Lung (tissue), 11 donors: ENCODE measurements at regions not wholly inside any gene's neighbourhood (a gene's known extent, or its start where the extent isn't known, plus 50 kb on each side); places are given as distances from the start of the nearest gene placed in this dataset.

ENCODE experiments used
- ATAC-seq: fragments of 200-7000 bp; cut with Tn5 transposase; one replicate; pipeline ENCODE4 v1.9.1; 2020; ENCODE audit warnings: moderate number of reproducible peaks; ENCODE audit not compliant: insufficient read depth, low FRiP score
- DNase-seq, 3 donors: peaks; one replicate each; pipeline ENCODE4 v3.0.0-alpha.2; 2013 to 2017
- H3K27ac ChIP-seq, 2 donors: one replicate each; pipeline ENCODE4 v1.5.1; 2013; ENCODE audit warnings: mild to moderate bottlenecking in 2 of 2, moderate library complexity in 2 of 2, control low read depth in 1 of 2, inconsistent platforms in 1 of 2, low read depth in 1 of 2, low read length in 1 of 2
- H3K27me3 ChIP-seq, 3 donors: one replicate each; pipeline ENCODE4 v1.5.1; 2013; ENCODE audit warnings: low read length in 2 of 3; ENCODE audit not compliant: control insufficient read depth in 3 of 3, insufficient read depth in 3 of 3
- H3K36me3 ChIP-seq, 4 donors: one replicate each; pipeline ENCODE4 v1.5.1; 2013; ENCODE audit warnings: low read length in 4 of 4, mild to moderate bottlenecking in 1 of 4, moderate library complexity in 1 of 4; ENCODE audit not compliant: control insufficient read depth in 4 of 4, insufficient read depth in 4 of 4
- H3K4me1 ChIP-seq, 5 donors: one replicate each; pipeline ENCODE4 v1.5.1; 2013; ENCODE audit warnings: low read length in 5 of 5, mild to moderate bottlenecking in 2 of 5, moderate library complexity in 1 of 5; ENCODE audit not compliant: control insufficient read depth in 5 of 5, insufficient read depth in 5 of 5
- H3K4me3 ChIP-seq: one replicate; pipeline ENCODE4 v1.5.1; 2013; ENCODE audit warnings: mild to moderate bottlenecking, control low read depth, moderate library complexity
- H3K9ac ChIP-seq, 2 donors: one replicate each; pipeline ENCODE4 v1.5.1; 2013; ENCODE audit warnings: low read length in 2 of 2, control low read depth in 1 of 2; ENCODE audit not compliant: insufficient read depth in 1 of 2
- H3K9me3 ChIP-seq, 4 donors: one replicate each; pipeline ENCODE4 v1.5.1; 2013; ENCODE audit warnings: low read length in 3 of 4, mild to moderate bottlenecking in 1 of 4, moderate library complexity in 1 of 4; ENCODE audit not compliant: control insufficient read depth in 4 of 4, insufficient read depth in 3 of 4
- CTCF ChIP-seq: IDR thresholded peaks from 2 replicates; pipeline ENCODE4 v1.5.1; 2012; ENCODE audit warnings: mild to moderate bottlenecking; ENCODE audit errors: control extremely low read depth, extremely low read depth
- WGBS, 2 donors: extraction: QIAGEN DNeasy Blood & Tissue Kit; methylation state at CpG; one replicate each; pipeline ENCODE4 v1.1.7; 2013; 5-methylcytosine and 5-hydroxymethylcytosine counted together
- donor health status: control.
- donor health status: control.
- donor health status: Bipolar disorder and iron deficiency.
- donor health status: healthy.
- donor health status: DM: yes; HTN: yes; CAD: no.

GRCh38 chr7:17171427-17171826 is 127.0 kb upstream of the AHR start:
- peaks cover 0 to 2% (median 0%) of the 10 kb centered on the region in 4 donors for H3K9me3 ChIP-seq

GRCh38 chr7:17176371-17177032 is 122.0 kb upstream of the AHR start:
- no peak for TF ChIP-seq CTCF
- no peak overlapping the region for H3K9ac ChIP-seq
- 95 to 96% methylated on average over 11 of the region's 11 CpGs for WGBS, 2 donors

More at GRCh38 chr7:17171427-17171826, 127.0 kb upstream of the AHR start:
- H3K27me3 ChIP-seq = no peaks in the 10 kb centered on the region
- H3K4me3 ChIP-seq = no peak overlapping the region
- H3K36me3 ChIP-seq = no peaks in the 10 kb centered on the region
- H3K27ac ChIP-seq = no peak overlapping the region
- no peak for TF ChIP-seq CTCF
- no peak overlapping the region for H3K9ac ChIP-seq
- 95 to 96% methylated on average over 3 of the region's 3 CpGs for WGBS, 2 donors
- no peaks in the 10 kb centered on the region for H3K4me1 ChIP-seq
- DNase-seq = no peak
- no peak for ATAC-seq

GRCh38 chr7:17178545-17178944 is 119.9 kb upstream of the AHR start:
- Histone ChIP-seq H3K27ac (no peak overlapping the region), H3K36me3 (no peaks in the 10 kb centered on the region), H3K27me3 (no peaks in the 10 kb centered on the region), H3K4me1 (peaks cover 0 to 2% (median 0%) of the 10 kb centered on the region in 5 donors), H3K4me3 (no peak overlapping the region), H3K9me3 (no peaks in the 10 kb centered on the region), H3K9ac (no peak overlapping the region)
- WGBS, 2 donors = 95 to 97% methylated on average over 2 of the region's 2 CpGs
- DNase-seq (no peak), ATAC-seq (no peak)
- no peak for TF ChIP-seq CTCF

More at GRCh38 chr7:17176371-17177032, 122.0 kb upstream of the AHR start:
- H3K4me1 ChIP-seq = peaks cover 0 to 2% (median 0%) of the 10 kb centered on the region in 5 donors
- H3K36me3 ChIP-seq = no peaks in the 10 kb centered on the region
- no peak overlapping the region for H3K4me3 ChIP-seq
- DNase-seq (no peak), ATAC-seq (no peak)
- H3K9me3 ChIP-seq = peaks cover 0 to 2% (median 0%) of the 10 kb centered on the region in 4 donors
- no peaks in the 10 kb centered on the region for H3K27me3 ChIP-seq
- no peak overlapping the region for H3K27ac ChIP-seq

GRCh38 chr7:17181482-17181881 is 117.0 kb upstream of the AHR start:
- ATAC-seq = no peak

More at GRCh38 chr7:17181482-17181881, 117.0 kb upstream of the AHR start:
- no peak for DNase-seq
- Histone ChIP-seq H3K27me3 (no peaks in the 10 kb centered on the region), H3K27ac (no peak overlapping the region), H3K9ac (no peak overlapping the region), H3K9me3 (no peaks in the 10 kb centered on the region), H3K4me3 (no peak overlapping the region), H3K36me3 (no peaks in the 10 kb centered on the region), H3K4me1 (peaks cover 0 to 8% (median 0%) of the 10 kb centered on the region in 5 donors)
- 86 to 93% methylated on average over 3 of the region's 3 CpGs for WGBS, 2 donors
- no peak for TF ChIP-seq CTCF
